ENCODE measurements at regions not wholly inside any gene's neighbourhood (a gene's known extent, or its start where the extent isn't known, plus 50 kb on each side); places are given as distances from the start of the nearest gene placed in this dataset.

DNA sequence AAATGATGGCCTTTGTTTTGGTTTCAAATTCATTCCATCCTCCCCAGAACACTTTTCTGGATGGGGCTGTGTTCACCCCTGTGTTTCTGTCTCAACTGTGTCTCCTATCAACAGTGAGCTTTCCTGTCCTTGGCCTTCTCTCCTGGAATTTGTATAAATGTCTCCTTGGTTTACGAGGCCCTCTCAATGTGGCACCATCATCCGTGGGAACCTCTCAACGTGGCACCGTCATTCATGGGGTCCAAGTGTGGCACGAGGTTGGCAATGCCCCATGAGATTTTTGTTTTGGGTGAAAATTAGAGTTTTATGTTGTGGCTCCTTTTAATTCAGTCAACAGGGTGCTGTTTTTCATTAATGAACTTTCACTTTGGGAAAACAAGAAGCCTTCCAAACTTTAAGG is 280.7 kb upstream of the SALL3 start:
- Mint-ChIP-seq H3K4me3 (no peak overlapping the region), H3K9me3 (peaks cover 0 to 9% (median 4%) of the 10 kb centered on the region in 3 donors), H3K27me3 (peaks cover 0 to 3% of the 10 kb centered on the region in 2 donors), H3K4me1 (no peaks in the 10 kb centered on the region), H3K36me3 (no peaks in the 10 kb centered on the region), H3K27ac (no peak overlapping the region)
- CTCF ChIA-PET = no interaction called here
- DNase-seq (no peak), ATAC-seq (replicated peaks in 1 of 4) (no peak)
- Histone ChIP-seq H3K36me3 (ENCODE audit: control insufficient read depth in 2 of 2, extremely low read depth in 1 of 2, insufficient read depth in 1 of 2, low read length in 1 of 2) (no peaks in the 10 kb centered on the region), H3K9me3 (no peaks in the 10 kb centered on the region), H3K27ac (ENCODE audit: low read length) (no peak overlapping the region), H3K4me3 (ENCODE audit: control insufficient read depth in 1 of 2, extremely low read depth in 1 of 2, low read length in 1 of 2) (no peak overlapping the region), H3K4me1 (ENCODE audit: control insufficient read depth in 1 of 2, extremely low read depth in 1 of 2, insufficient read depth in 2 of 2, low read length in 2 of 2) (no peaks in the 10 kb centered on the region), H3K27me3 (replicated peaks in 1 of 2; ENCODE audit: control insufficient read depth in 2 of 2, extremely low read depth in 1 of 2, insufficient read depth in 2 of 2, low read length in 1 of 2) (peaks cover 0 to 10% of the 10 kb centered on the region in 2 experiments)
- POLR2A ChIA-PET = no interaction called here
- 74% methylated on average over 5 of the region's 5 CpGs for WGBS (ENCODE audit: insufficient coverage)

DNA sequence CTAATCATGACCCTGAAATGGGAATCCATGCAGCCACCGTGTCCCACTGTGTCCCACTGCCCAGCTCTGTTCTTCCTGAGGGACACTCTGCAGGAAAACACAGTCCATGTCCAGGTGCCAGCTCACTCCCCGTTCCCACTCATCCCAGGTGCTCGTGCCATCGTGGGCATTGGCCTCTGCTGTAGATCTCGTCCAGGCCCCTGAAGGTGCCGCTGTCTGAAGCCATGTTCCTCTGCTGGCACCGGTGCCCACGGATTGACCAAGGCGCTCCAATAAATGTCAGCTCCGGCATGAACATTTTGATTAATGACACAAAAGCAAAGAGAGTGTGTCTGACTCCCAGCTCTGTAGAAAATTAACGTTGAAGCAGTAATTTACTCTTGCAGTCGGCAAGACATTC is 280.1 kb upstream of the SALL3 start:
- Mint-ChIP-seq H3K4me3 (no peak overlapping the region), H3K27ac (no peak overlapping the region), H3K27me3 (peaks cover under 1 to 3% of the 10 kb centered on the region in 2 donors), H3K36me3 (no peaks in the 10 kb centered on the region), H3K4me1 (no peaks in the 10 kb centered on the region), H3K9me3 (peaks cover 0 to 14% (median 4%) of the 10 kb centered on the region in 3 donors)
- H3K27ac ChIP-seq (ENCODE audit: low read length) = no peak overlapping the region
- DNase-seq (no peak), ATAC-seq (replicated peaks in 1 of 4) (no peak)
- H3K9me3 ChIP-seq = no peaks in the 10 kb centered on the region
- no peak overlapping the region for H3K4me3 ChIP-seq (ENCODE audit: control insufficient read depth in 1 of 2, extremely low read depth in 1 of 2, low read length in 1 of 2)
- no peaks in the 10 kb centered on the region for H3K4me1 ChIP-seq (ENCODE audit: control insufficient read depth in 1 of 2, extremely low read depth in 1 of 2, insufficient read depth in 2 of 2, low read length in 2 of 2)
- peaks cover 0 to 10% of the 10 kb centered on the region in 2 experiments for H3K27me3 ChIP-seq (replicated peaks in 1 of 2; ENCODE audit: control insufficient read depth in 2 of 2, extremely low read depth in 1 of 2, insufficient read depth in 2 of 2, low read length in 1 of 2)
- CTCF ChIA-PET = no interaction called here
- no peaks in the 10 kb centered on the region for H3K36me3 ChIP-seq (ENCODE audit: control insufficient read depth in 2 of 2, extremely low read depth in 1 of 2, insufficient read depth in 1 of 2, low read length in 1 of 2)
- WGBS (ENCODE audit: insufficient coverage) = 84% methylated on average over 12 of the region's 12 CpGs
- POLR2A ChIA-PET = interaction anchor here in 1 of 2 donors (0.6 kb wide), 1 partner anchor 12 kb away, joined by 3 read pairs; no protein-coding TSS in a partner anchor

DNA sequence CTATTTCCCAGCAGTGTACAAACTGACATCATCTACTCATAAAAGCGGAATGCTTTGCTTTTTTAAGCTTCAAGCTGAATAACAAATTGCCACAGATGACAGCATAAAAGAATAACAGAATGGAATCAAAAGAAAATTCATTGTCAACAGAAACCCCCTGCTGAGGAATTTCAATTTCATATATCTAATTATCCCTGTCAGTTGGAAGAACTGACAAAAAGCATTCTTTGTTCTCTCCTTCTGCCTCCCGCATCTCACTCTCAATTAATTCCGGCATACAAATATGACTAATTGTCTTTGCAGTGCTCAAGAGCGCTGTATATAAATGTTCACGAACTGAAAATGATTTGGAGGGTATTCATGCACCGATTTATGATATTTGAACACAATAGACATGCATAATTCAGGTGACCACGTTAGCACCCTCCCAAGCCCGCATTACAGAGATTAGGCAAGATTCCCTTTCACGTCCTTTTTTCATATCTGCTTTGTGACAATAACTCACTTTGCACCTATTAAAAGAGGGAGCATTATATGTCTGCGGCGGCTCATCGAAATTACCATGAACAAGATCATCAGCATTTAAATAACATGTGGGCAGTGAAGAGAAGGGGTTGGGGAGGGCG is 277.7 kb upstream of the SALL3 start:
- peaks cover 3% of the 10 kb centered on the region in 2 donors for H3K27me3 Mint-ChIP-seq
- no peaks in the 10 kb centered on the region for H3K36me3 Mint-ChIP-seq
- no peak overlapping the region for H3K27ac ChIP-seq (ENCODE audit: low read length)
- no peak overlapping the region for H3K4me3 Mint-ChIP-seq
- H3K36me3 ChIP-seq (ENCODE audit: control insufficient read depth in 2 of 2, extremely low read depth in 1 of 2, insufficient read depth in 1 of 2, low read length in 1 of 2) = no peaks in the 10 kb centered on the region
- no peak overlapping the region for H3K27ac Mint-ChIP-seq
- H3K9me3 ChIP-seq = no peaks in the 10 kb centered on the region
- POLR2A ChIA-PET = no interaction called here
- H3K4me1 Mint-ChIP-seq = no peaks in the 10 kb centered on the region
- H3K4me3 ChIP-seq (ENCODE audit: control insufficient read depth in 1 of 2, extremely low read depth in 1 of 2, low read length in 1 of 2) = no peak overlapping the region
- peaks cover 2 to 16% (median 7%) of the 10 kb centered on the region in 3 donors for H3K9me3 Mint-ChIP-seq
- DNase-seq (no peak), ATAC-seq (replicated peaks in 1 of 4) (no peak)
- CTCF ChIA-PET = no interaction called here
- WGBS (ENCODE audit: insufficient coverage) = 40% methylated on average over 2 of the region's 13 CpGs
- H3K4me1 ChIP-seq (ENCODE audit: control insufficient read depth in 1 of 2, extremely low read depth in 1 of 2, insufficient read depth in 2 of 2, low read length in 2 of 2) = no peaks in the 10 kb centered on the region
- peaks cover 0 to 15% of the 10 kb centered on the region in 2 experiments for H3K27me3 ChIP-seq (replicated peaks in 1 of 2; ENCODE audit: control insufficient read depth in 2 of 2, extremely low read depth in 1 of 2, insufficient read depth in 2 of 2, low read length in 1 of 2)

DNA sequence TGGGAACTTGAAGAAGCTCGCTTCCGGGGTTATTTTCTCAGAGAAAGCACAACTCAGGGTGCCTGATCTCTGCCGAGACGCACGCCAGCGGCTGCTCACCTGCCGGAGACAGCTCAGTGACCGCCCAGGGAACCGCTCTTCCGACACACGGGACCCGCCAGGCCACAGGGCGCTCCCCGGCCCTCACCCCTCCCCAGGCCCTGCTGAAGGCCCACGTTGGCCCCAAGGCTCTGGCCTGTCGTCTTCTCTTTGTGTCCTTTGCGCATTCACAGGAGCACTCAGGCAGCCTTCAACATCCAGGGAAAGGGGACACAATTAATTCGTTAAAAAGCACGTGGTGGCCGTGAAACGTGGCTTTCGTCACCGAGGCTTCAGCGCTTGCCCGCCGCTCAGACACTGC is 276.3 kb upstream of the SALL3 start:
- H3K36me3 Mint-ChIP-seq = no peaks in the 10 kb centered on the region
- ATAC-seq (replicated peaks in 1 of 4) = no peak
- Histone ChIP-seq H3K9me3 (no peaks in the 10 kb centered on the region), H3K36me3 (ENCODE audit: control insufficient read depth in 2 of 2, extremely low read depth in 1 of 2, insufficient read depth in 1 of 2, low read length in 1 of 2) (no peaks in the 10 kb centered on the region), H3K4me1 (ENCODE audit: control insufficient read depth in 1 of 2, extremely low read depth in 1 of 2, insufficient read depth in 2 of 2, low read length in 2 of 2) (no peaks in the 10 kb centered on the region), H3K27ac (ENCODE audit: low read length) (no peak overlapping the region), H3K4me3 (ENCODE audit: control insufficient read depth in 1 of 2, extremely low read depth in 1 of 2, low read length in 1 of 2) (no peak overlapping the region), H3K27me3 (replicated peaks in 1 of 2; ENCODE audit: control insufficient read depth in 2 of 2, extremely low read depth in 1 of 2, insufficient read depth in 2 of 2, low read length in 1 of 2) (peaks cover 0 to 15% of the 10 kb centered on the region in 2 experiments)
- no peak for DNase-seq
- no peak overlapping the region for H3K27ac Mint-ChIP-seq
- no peaks in the 10 kb centered on the region for H3K4me1 Mint-ChIP-seq
- peaks cover 7 to 20% (median 16%) of the 10 kb centered on the region in 3 donors for H3K9me3 Mint-ChIP-seq
- ChIA-PET CTCF (no interaction called here), POLR2A (no interaction called here)
- H3K27me3 Mint-ChIP-seq = peaks cover 3% of the 10 kb centered on the region in 2 donors
- whole genome bisulfite sequencing (ENCODE audit: insufficient coverage) = 91% methylated on average over 26 of the region's 26 CpGs
- no peak overlapping the region for H3K4me3 Mint-ChIP-seq

DNA sequence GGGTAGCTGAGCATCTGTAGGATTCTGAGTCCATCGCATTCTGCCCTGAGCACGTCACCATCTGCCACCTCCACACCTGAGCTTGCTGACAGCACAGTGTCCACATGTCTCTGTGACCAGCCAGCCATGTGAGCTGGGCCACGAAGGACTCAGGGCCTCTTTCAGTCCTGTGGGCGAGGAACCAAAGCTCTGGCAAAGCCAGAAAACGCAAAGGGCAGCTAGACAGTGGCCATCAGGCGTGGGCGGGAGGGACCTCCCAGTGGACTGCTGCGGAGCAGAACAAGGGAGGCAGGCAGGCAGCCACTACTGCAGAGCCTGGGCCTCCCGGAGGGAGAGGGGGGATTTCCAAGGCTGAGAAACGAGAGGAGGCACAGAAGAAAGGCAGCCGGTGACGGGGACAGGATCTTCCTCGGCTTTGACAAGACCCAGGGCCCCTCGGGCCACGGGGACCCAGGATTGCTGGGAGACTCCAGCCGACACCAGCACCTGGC is 274.6 kb upstream of the SALL3 start:
- no peak overlapping the region for H3K4me3 ChIP-seq (ENCODE audit: control insufficient read depth in 1 of 2, extremely low read depth in 1 of 2, low read length in 1 of 2)
- no peak overlapping the region for H3K27ac ChIP-seq (ENCODE audit: low read length)
- WGBS (ENCODE audit: insufficient coverage) = 79% methylated on average over 15 of the region's 16 CpGs
- H3K9me3 Mint-ChIP-seq = peaks cover 12 to 26% (median 20%) of the 10 kb centered on the region in 3 donors
- no peaks in the 10 kb centered on the region for H3K36me3 ChIP-seq (ENCODE audit: control insufficient read depth in 2 of 2, extremely low read depth in 1 of 2, insufficient read depth in 1 of 2, low read length in 1 of 2)
- H3K4me3 Mint-ChIP-seq = no peak overlapping the region
- H3K4me1 ChIP-seq (ENCODE audit: control insufficient read depth in 1 of 2, extremely low read depth in 1 of 2, insufficient read depth in 2 of 2, low read length in 2 of 2) = no peaks in the 10 kb centered on the region
- ChIA-PET CTCF (no interaction called here), POLR2A (no interaction called here)
- DNase-seq (no peak), ATAC-seq (replicated peaks in 1 of 4) (no peak)
- H3K27ac Mint-ChIP-seq = no peak overlapping the region
- H3K4me1 Mint-ChIP-seq = no peaks in the 10 kb centered on the region
- no peaks in the 10 kb centered on the region for H3K9me3 ChIP-seq
- H3K27me3 Mint-ChIP-seq = peaks cover 3% of the 10 kb centered on the region in 2 donors
- no peaks in the 10 kb centered on the region for H3K36me3 Mint-ChIP-seq
- H3K27me3 ChIP-seq (replicated peaks in 1 of 2; ENCODE audit: control insufficient read depth in 2 of 2, extremely low read depth in 1 of 2, insufficient read depth in 2 of 2, low read length in 1 of 2) = peaks cover 0 to 17% of the 10 kb centered on the region in 2 experiments

DNA sequence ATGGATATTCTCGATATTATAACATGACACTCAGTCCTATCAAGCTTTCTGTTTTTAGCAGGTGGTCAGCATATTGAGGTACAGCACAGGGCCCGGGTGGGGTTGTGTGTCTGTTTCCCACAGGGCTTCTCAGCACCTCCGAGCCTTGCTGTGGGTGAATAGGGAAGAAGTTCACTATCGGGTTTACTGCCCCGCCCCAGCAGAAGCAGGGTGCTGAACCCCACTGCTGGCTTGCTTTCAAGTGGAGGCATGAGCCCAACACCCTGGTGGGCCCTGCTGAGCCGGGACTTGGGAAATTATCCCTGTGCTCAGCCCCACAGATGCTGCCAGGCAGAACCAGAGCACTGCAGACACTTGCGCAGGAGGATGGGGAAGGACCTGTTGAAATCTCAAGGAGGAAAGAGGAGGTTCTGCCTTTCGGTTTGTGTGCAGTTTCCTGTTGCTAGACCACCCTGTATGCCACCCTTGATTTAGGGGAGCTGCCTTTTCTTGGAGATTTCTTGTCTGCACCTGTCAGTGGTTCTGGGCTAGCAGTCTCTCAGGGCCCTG is 270.3 kb upstream of the SALL3 start:
- peaks cover 0 to 16% of the 10 kb centered on the region in 2 experiments for H3K27me3 ChIP-seq (replicated peaks in 1 of 2; ENCODE audit: control insufficient read depth in 2 of 2, extremely low read depth in 1 of 2, insufficient read depth in 2 of 2, low read length in 1 of 2)
- no peaks in the 10 kb centered on the region for H3K9me3 ChIP-seq
- H3K27me3 Mint-ChIP-seq = peaks cover 0 to 8% of the 10 kb centered on the region in 2 donors
- H3K27ac Mint-ChIP-seq = no peak overlapping the region
- ATAC-seq (replicated peaks in 1 of 4) (no peak), DNase-seq (no peak)
- H3K36me3 ChIP-seq (ENCODE audit: control insufficient read depth in 2 of 2, extremely low read depth in 1 of 2, insufficient read depth in 1 of 2, low read length in 1 of 2) = no peaks in the 10 kb centered on the region
- no peaks in the 10 kb centered on the region for H3K4me1 Mint-ChIP-seq
- no peak overlapping the region for H3K4me3 ChIP-seq (ENCODE audit: control insufficient read depth in 1 of 2, extremely low read depth in 1 of 2, low read length in 1 of 2)
- H3K36me3 Mint-ChIP-seq = no peaks in the 10 kb centered on the region
- H3K4me1 ChIP-seq (ENCODE audit: control insufficient read depth in 1 of 2, extremely low read depth in 1 of 2, insufficient read depth in 2 of 2, low read length in 2 of 2) = no peaks in the 10 kb centered on the region
- 73% methylated on average over 7 of the region's 8 CpGs for WGBS (ENCODE audit: insufficient coverage)
- no peak overlapping the region for H3K4me3 Mint-ChIP-seq
- H3K9me3 Mint-ChIP-seq = peaks cover 12 to 22% (median 18%) of the 10 kb centered on the region in 3 donors
- ChIA-PET POLR2A (no interaction called here), CTCF (no interaction called here)
- H3K27ac ChIP-seq (ENCODE audit: low read length) = no peak overlapping the region
